NCI-H82 treated with DMSO at 0.1 percent for 48 hours (cell line): ENCODE measurements at regions not wholly inside any gene's neighbourhood (a gene's known extent, or its start where the extent isn't known, plus 50 kb on each side); places are given as distances from the start of the nearest gene placed in this dataset.

Source experiments
- DNase-seq: peaks from one replicate; lab custom pipeline; 2025; ENCODE audit not compliant: unreplicated experiment; lab: John Stamatoyannopoulos, UW

DNA sequence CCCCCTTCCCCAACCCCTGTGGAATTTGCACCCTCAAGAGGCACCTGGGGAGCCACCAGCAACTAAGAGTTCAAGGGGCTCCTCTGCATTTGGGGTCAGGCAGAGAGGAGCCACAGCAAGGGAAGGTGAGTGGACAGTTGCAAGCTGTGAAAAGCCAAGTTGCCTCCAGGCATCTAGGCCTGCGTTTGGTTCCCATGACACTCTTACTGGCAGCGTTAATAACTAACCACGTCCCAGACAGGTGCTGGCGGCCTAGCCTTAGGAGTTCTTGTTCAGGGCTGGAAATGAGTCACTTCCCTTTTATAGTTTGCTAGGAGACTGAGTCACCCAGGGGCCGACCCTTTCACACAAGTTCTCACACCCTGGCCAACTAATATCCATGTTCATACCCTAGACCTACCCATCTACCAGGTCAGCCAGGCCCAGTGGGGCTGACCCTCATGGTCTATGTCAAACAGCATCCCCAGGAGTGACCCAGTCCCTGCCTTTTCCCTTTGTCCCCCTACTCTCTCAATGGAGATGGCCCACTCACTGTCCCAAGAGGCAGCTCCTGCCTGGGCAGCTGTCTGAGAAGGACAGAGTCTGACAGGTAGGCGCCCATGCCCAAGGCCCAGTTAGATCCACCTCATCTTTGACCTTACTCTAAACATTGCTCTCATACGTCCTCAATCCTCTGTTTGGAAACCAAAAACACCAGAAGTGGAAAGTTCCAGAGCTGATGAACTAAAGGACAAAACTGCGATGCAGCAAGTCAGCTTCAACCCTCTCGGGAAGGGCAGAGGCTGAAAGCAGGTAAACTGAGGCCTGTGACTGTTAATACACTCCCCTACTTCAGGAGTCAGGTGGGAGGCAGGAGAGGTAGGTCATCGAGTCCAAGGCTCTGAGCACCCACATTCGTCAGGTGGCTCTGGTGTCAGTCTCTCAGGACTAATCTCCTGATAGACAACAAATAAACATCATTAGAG, 300.6 kb downstream of the SOX9 start:
- no peak for DNase-seq

DNA sequence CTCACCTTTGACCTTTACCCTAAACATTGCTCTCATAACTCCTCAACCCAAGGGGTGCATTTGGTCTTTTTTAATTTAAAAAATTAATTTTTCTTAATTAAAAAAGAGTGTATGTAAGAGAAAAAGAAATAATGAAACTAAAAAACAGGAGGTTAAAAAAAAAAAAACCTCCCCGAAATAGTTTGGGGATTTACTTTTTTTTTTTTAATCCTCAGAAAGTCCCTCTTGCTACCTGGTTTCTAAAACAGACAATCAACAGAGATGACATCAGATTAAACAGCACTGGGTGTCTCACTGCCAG, 301.3 kb downstream of the SOX9 start:
- DNase-seq, result no peak

DNA sequence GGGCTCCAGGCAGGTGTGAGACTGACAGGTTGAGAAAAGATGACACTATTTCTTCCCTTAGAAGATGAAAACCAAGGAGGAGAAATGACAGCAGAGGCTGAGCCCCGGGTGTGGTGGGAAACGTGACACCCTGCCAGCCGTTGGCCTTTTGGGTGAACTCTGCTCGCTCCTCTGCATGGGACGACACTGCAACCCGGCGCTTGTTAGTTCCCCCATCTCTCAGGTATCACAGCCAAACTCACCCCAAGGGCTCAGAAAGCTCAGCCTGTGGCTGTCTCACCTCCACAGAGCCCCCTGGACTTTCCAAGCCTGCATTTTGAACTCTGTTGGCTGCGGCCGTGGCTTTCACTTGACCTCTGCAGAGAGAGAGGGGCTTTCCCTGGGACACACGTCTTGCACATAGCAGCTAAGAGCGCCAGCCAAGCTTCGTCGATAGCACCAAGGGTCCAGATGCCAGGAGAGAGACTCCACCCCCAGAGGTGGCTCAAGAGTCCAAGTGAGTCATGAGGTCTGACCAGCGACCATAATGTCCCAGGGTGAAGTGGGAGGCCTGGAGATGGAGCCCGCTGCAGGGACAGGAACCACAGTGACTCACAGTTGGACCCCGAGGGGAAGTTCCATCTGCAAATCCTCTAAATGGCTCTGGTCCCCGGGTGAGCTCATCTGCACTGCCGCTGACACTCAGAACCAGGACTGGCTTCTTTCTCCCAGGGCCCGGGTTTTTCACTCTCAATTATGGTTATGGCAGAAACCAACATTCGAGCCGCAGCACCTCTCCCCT, 301.9 kb downstream of the SOX9 start:
- no peak for DNase-seq

DNA sequence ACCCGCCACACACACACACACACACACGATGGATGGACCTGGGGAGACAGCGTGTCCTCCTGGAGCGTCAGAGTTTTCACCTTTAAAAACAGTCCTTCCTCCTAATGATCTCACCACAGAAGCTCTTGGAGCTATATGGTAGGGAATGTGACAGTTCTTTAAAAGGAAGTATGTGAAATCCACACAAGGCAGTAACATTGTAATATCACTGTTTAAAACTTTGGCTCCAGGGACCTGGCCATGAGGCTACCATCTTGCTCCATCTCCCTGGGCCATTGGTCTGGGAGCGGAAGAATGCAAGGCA, 302.4 kb downstream of the SOX9 start:
- no peak for DNase-seq

DNA sequence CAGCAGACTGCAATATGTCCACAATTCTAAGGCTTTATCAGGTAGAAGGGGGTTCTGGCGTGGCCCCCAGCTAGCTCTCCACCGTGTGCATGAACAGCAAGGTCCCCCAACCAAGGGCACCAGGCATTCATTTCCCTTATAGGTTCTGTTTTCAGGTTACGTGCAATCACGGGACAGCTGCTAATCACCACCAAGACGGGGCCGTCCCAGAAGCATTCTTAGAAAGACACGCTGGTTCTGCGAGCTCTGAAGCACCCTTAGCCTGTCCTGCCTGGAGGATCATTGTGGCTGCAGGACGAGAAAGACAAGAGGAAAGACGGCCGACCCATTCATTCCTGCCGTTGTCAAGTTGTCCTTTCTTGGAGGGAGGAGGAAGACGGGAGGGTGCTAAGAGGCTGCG, 302.9 kb downstream of the SOX9 start:
- no peak for DNase-seq

DNA sequence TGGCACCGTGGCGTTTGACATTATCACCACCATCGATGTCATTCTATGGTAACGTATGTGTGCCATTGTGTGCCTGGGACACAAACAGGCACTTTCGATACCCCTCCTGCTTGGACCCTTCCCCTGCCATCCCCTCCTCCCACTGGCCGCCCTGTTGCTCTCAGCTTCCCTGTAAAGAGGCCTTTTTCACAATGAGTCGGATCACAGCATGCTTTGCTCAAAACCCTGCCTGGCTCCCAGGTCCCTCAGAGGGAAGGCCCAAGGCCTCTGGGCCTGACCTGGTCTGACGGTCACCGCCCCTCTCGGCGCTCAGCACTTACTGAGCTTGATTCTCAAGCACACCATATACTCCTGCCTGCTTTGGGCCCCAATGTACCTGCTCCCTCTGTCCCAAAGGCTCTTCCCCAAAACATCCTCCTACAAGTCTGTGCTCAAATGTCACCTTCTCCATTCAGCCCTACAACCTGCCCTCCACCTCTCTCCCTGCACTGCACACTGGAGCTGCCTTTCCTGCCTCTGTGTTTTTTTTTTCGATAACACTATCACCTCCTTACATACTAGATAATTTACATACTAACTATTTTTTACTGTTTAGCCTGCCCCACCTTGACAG, 303.8 kb downstream of the SOX9 start:
- DNase-seq, result no peak

DNA sequence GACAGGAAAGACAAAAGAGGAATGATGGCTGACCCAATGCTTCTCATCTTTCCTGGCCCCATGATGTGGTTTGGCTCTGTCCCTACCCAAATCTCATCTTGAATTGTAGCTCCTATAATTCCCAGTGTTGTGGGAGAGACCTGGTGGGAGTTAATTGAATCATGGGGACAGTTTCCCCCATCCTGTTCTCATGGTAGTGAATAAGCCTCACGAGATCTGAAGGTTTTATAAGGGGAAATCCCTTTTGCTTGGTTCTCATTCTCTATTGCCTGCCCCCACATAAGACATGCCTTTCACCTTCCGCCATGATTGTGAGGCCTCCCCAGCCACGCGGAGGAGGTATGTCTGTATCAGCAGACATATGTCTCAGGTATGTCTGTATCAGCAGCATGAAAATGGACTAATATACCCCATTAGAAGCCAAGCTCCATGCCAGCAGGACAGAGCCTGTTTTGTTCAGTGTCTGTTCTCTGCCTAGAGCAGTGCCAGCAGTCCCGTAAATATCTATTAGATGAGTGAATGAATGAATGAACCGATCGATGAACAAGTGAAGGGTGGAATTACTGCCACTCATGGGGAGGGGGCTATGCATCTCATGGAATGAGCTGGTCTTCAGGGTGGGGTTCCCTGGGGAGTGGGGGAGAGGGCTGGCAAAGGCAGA, 304.4 kb downstream of the SOX9 start:
- no peak for DNase-seq

DNA sequence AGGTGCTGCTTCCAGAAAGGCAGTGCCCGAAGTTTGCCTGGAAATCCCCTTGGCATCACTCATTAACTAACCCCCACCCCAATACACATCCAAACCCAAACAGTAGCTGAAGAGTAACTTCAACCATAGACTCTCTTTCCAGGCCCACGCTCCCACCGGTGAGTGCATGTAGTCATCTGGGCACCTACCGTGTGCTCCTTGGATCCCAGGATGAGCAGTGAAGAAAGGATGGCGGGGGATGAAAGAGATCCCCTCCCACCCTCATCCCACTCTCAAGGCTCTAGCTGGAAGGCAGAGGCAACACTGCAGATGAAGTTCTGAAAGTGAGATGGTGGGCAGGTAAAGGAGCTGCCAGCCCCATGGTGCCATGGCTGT, 305.0 kb downstream of the SOX9 start:
- no peak for DNase-seq

DNA sequence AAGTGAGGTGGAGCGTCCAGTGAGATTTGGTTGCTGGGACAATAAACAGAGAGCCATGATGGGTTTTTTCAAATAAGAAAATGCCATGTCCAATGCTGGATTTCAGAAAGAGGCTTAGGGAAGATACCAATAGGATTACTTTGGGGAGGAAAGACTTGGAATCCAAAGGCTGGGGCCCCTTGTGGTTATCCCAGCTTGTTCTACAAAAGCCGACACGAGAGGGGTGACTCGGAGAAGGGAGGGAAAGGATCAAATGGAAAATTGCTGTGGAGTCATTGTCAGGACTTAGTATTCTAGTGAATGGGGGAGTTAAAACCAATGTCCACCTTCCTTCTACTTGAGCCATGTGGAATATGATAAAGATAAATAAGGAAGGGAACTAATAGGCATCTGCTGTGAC, 305.5 kb downstream of the SOX9 start:
- DNase-seq, result no peak

DNA sequence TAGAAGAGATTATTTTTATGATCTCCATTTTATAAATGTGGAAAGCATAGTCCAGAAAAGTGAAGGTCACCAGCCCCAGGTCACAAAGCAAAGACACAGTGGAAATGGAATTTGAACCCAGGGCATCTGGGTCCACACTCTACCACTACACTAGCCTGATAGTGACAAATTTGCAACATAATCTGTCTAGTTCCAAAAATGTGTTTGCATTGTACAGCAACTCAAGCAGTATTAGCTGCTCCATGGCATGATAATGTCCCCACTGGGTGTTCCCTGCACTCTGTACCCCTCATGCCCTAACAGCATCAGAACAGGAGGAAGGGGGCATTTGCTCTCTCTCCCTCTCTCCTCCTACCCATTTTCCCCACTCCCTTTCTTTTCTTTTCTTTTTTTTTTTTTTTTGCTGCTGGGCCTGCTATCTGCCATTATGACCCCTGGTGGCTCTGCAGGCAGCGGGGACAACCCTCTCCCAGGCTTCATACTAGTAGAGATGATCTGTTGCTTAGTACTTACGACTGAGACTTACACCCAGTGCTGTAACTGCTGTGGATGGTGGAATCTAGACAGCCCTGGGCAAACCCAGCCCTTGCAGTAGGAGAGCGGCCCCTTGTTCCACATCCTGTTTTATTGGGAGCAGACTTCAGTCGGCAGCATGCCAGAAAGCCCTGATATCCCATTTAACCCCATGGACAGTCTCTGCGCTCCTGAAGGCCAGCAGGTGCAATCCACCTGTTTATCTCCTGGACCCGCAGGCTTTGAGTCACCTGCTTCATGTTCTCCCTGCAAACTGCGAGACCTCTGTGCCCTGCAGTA, 306.3 kb downstream of the SOX9 start:
- no peak for DNase-seq

DNA sequence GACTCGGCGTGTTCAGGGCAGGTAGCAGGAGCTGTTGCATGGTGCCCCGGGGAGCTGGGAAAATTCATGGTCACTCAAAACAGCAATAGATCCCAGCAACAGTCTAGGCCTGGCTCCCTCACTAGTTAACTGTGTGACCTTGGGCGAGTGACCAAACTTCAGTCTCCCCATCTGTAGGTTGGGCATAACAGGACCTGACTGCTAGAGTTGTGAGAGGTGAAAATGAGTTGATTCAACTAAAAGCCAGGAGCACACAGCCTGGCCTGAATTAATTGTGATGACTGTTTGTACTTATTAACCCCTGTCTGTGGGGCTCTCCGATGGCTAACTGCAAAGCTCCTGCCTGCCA, 306.9 kb downstream of the SOX9 start:
- DNase-seq, result no peak

DNA sequence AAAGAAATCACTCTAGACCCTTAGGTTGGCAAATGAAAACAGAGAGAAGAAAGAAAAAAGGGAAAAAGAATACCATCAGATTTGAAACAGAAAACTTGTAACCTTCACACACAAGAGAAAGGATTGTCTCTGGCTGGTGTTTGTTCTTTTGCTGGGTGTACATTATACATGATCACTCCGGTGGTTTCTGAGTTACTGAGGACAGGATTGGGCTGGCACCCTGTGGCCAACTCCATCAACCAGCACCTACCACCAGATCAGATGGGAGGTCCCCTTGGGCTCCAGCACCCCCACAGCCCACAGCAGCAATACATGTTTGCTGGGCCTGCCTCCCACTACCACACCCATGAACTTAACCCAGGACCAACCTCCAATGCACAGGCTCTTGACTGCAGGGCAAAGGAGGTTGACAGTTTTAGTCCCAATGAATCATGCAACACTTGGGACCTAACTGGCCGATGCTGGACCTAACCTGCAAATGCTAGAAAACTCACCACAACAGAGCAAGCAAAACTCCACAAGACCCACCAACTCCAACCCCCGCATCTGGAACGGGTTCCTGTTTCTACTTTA, 308.3 kb downstream of the SOX9 start:
- no peak for DNase-seq

DNA sequence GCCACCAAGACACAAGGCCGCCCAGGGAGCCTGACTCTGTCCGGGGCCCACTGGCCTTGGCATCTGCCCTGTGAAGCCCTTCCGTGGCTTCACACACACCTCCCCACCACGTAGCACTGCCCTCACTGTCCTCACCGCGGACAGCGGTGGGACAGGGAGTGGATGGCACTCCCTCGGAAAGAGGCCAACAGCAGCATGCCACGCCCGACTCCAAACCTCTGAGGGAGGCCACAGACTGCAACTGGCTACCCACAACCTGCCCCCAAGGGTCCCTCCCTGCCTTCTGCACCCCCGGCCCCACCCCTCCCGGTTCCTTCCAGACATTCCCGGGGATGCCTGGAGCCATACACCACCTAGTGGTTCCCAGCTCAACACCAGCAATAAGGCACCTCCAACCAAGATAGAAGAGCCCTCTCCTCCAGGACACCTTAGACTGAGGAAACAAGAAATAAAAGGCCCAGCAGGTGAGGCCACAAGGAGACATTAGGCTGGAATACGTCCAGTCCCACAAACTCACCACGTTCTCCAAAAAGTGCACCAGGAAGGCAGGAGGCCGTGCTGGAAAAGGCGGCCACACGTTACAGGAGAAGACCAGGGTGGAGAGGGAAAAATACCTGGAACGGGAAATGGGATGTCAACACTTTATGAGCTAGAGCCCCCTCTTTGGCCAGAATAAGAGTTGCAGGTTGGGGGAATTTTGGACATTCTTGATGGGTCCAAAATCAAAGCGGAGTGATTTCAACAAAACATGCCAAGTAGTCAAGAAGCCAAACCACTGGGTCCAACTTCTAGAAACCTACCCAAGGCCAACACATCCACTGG, 310.0 kb downstream of the SOX9 start:
- DNase-seq, result no peak

DNA sequence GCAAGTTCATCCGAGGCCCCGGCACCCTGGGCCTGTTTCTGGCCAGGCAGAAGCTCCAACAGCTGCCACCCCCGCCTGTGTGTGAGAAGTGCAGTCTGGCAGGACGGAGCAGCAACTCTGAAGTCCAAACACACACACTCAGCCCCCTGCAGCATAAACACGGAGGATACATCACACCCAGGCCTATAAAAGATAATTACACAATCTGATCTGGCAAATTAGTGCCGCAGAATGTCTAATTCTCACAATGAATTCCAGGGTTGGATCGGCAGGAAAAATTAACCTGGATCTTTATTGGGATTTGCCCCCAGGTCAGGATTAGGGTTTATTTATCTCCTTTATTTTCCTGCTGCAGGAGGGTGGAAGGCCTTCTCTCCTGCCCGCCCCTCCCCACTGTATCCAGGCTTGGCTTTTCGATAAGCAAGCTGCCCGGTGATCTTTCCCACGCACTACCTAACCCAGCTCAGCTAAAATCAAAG, 311.4 kb downstream of the SOX9 start:
- no peak for DNase-seq

DNA sequence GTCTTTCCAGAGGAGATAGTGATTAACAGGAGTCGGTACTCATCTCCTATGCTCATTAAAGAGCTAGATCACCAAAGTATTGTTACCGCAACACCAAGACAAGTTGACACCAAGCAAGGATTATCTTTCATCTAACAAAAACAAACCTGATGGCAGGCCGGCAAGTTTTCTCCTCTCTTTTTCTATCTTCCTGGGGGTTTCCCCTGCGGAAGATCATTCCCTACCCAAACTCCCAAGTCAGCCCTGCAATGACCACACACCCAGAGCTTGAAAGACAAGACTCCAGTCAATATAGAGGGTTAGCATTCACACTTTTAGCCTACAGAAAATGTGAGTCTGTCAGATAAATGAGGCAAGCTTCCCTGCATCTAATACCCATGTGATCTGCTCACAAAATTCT, 312.1 kb downstream of the SOX9 start:
- DNase-seq, result no peak

DNA sequence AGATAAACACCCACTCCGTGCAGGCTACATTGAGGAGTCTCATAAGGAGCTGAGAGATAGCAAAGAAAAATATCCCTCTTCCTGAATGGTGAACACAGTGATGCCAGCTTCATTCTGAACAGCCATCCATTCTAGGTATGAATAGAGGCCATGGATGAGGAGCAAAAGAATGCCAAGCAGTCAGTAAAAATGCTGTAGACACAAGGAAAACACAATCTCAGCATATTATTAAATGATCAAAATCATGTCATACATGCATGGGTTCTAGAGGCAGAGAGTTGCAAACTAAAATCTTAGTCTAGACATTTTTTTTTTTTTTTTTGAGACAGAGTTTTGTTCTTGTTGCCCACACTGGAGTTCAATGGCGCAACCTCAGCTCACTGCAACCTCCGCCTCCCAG, 313.0 kb downstream of the SOX9 start:
- no peak for DNase-seq

DNA sequence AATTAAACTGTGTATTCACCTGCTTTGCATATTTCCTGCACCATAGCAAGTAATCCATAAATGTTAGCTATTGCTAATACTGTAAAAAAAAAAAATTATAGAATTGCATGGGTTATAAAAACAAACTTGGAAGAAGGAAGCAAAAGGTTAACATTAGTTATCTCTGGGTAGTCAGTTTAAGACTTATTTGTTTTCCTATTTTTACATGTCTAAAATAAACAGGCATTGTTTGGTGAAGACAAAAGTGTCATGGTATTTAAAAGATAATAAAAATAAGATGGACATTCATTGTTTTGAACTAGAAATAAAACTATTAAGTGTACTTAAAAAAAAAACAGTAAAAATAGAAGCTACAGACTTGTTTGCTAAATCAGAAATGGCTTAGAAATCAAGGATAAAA, 313.8 kb downstream of the SOX9 start:
- no peak for DNase-seq

DNA sequence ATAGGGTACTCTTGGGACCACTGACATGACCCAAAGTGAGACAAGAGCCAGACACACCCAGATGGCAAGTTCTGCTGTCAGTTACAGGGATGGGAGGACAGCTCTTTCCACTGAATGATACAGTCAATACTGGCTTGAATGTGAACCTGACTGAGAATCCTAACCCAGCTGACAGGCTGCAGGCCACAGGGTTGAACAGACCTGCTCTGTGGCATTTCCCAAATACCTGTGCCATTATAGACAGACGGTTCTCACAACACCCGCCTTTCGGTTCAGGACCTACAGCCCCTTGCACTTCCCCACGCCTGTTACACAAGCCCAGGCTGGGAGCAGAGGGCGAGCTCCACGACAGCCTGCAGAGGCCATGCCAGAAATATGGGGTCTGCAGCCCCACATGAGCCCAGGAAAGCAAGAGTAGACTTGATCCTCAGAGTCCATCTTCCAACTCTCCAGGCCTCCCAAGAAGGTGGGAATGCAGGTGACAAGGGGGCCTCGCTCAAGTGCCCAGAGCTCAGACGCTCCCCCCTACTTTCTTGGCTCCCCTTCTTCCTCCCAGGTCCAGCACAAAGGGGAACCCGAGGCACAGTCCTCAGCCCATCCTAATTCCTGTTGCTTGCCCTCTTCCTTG, 314.3 kb downstream of the SOX9 start:
- no peak for DNase-seq

DNA sequence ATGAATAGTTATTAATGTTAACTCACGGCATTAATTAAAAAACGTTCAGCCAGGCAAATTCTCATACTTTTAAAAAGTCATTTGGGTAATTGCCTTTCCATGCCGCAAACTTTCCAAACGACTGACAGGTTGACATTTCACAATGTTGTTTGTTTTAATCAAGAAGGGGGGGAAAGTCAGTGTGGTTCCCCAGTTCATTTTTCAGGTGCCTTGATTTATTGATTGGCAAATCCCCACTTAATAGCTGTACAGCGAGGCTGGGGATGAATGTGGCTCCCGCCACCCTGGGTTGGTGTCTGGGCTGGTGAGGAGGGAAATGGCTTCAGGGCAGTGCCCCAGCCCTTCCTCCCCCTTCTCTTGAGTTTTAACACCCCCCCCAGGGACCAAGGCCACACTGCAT, 318.0 kb downstream of the SOX9 start:
- DNase-seq, result no peak
